ENCODE measurements at regions not wholly inside any gene's neighbourhood (a gene's known extent, or its start where the extent isn't known, plus 50 kb on each side); places are given as distances from the start of the nearest gene placed in this dataset.

DNA sequence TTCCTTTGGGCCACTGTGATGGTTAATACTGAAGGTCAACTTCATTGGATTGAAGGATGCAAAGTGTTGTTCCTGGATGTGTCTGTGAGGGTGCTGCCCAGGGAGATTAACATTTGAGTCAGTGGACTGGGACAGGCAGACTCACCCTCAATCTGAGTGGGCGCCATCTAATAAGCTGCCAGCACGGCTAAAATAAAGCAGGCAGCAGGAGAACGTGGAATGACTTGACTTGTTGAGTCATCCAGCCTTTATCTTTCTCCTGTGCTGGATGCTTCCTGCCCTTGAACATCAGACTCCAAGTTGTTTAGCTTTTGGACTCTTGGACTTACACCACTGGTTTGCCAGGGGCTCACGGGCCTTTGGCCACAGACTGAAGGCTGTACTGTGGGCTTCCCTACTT lies 1046.9 kb downstream of the TYW1 start:
- Histone ChIP-seq H3K4me1 (no peaks in the 10 kb centered on the region), H3K27me3 (no peaks in the 10 kb centered on the region), H3K4me3 (no peak overlapping the region), H3K27ac (no peak overlapping the region), H3K36me3 (no peaks in the 10 kb centered on the region), H3K9me3 (no peaks in the 10 kb centered on the region)
- TF ChIP-seq, protein P1, sequence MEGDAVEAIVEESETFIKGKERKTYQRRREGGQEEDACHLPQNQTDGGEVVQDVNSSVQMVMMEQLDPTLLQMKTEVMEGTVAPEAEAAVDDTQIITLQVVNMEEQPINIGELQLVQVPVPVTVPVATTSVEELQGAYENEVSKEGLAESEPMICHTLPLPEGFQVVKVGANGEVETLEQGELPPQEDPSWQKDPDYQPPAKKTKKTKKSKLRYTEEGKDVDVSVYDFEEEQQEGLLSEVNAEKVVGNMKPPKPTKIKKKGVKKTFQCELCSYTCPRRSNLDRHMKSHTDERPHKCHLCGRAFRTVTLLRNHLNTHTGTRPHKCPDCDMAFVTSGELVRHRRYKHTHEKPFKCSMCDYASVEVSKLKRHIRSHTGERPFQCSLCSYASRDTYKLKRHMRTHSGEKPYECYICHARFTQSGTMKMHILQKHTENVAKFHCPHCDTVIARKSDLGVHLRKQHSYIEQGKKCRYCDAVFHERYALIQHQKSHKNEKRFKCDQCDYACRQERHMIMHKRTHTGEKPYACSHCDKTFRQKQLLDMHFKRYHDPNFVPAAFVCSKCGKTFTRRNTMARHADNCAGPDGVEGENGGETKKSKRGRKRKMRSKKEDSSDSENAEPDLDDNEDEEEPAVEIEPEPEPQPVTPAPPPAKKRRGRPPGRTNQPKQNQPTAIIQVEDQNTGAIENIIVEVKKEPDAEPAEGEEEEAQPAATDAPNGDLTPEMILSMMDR (IDR thresholded peaks at IDR 0.05) = no peak
- no peak for TF ChIP-seq EP300 (IDR thresholded peaks at IDR 0.05)
- TF ChIP-seq POLR2AphosphoS5 (IDR thresholded peaks at IDR 0.05) = no peak
- no peak for TF ChIP-seq POLR2A (IDR thresholded peaks at IDR 0.05)
- no peak for ATAC-seq
- WGBS, 2 donors (ENCODE audit: low coverage in 1 of 2) = 77 to 92% methylated on average over 2 to 3 of the region's 4 CpGs

GRCh38 chr7:68050627-68051026 lies 1054.0 kb downstream of the TYW1 start:
- Histone ChIP-seq H3K9me3 (no peaks in the 10 kb centered on the region), H3K4me1 (no peaks in the 10 kb centered on the region), H3K4me3 (no peak overlapping the region), H3K27me3 (no peaks in the 10 kb centered on the region), H3K27ac (no peak overlapping the region), H3K36me3 (no peaks in the 10 kb centered on the region)
- no peak for ATAC-seq
- 92 to 95% methylated on average over 5 to 9 of the region's 9 CpGs for whole genome bisulfite sequencing, 2 donors (ENCODE audit: low coverage in 1 of 2)
- TF ChIP-seq, protein P1 (IDR thresholded peaks at IDR 0.05) = no peak
- no peak for TF ChIP-seq POLR2AphosphoS5 (IDR thresholded peaks at IDR 0.05)
- TF ChIP-seq EP300 (IDR thresholded peaks at IDR 0.05) = no peak
- no peak for TF ChIP-seq POLR2A (IDR thresholded peaks at IDR 0.05)

DNA sequence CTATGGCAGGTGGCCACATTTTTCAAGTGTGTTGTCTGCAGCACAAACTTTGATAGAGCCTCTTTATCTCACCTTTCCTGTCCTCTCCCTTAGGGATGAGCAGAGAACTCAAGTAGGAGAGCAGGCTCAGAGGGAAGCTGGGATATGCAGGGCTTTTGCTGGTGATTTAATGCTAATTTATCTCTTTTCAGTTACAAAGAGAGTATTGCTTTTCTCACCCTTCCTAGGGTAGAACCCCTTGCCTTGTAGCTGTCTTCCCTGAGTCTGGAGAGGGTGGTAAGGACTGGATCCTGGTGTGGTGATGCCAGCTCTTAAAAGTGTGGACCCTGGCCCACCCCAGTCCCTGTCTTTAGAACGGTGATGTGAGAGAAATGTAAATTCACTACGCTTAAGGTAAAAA lies 1061.4 kb downstream of the TYW1 start:
- 23 to 60% methylated on average over 2 of the region's 2 CpGs for WGBS, 2 donors (ENCODE audit: low coverage in 1 of 2)

DNA sequence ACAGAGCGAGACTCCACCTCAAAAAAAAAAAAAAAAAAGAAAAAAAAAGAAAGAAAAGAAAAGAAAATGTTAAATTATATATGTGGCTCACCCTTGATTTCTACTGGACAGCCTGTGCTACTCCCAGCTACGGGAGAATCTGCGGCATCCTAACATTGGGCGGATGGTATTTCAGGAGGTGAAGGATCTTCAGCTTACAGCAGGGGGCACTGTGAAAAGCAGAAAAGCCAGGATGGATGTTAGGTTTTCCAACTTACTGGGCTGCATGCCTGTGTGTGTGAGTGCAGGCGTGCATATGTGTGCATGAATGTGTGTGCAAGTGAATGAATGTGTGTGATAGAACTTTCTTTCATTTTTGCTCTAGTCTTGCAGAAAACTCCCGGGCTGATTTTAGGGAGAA lies 1066.5 kb downstream of the TYW1 start:
- H3K27ac ChIP-seq = no peak overlapping the region
- 84 to 85% methylated on average over 3 to 6 of the region's 6 CpGs for WGBS, 2 donors (ENCODE audit: low coverage in 1 of 2)
- ATAC-seq = no peak
- TF ChIP-seq, protein P1 (IDR thresholded peaks at IDR 0.05) = peak in 3 of 4 experiments; percentile 7 to 31 (median 14)
- TF ChIP-seq POLR2A (IDR thresholded peaks at IDR 0.05) = no peak
- H3K4me3 ChIP-seq = no peak overlapping the region
- no peaks in the 10 kb centered on the region for H3K9me3 ChIP-seq
- no peaks in the 10 kb centered on the region for H3K36me3 ChIP-seq
- H3K4me1 ChIP-seq = no peaks in the 10 kb centered on the region
- H3K27me3 ChIP-seq = peaks cover 4% of the 10 kb centered on the region

More for the DNA sequence above, 1061.4 kb downstream of the TYW1 start:
- Histone ChIP-seq H3K4me1 (no peaks in the 10 kb centered on the region), H3K9me3 (no peaks in the 10 kb centered on the region), H3K27me3 (no peaks in the 10 kb centered on the region), H3K4me3 (no peak overlapping the region), H3K27ac (no peak overlapping the region), H3K36me3 (no peaks in the 10 kb centered on the region)
- no peak for ATAC-seq
- TF ChIP-seq EP300 (IDR thresholded peaks at IDR 0.05) = no peak
- TF ChIP-seq, protein P1 (IDR thresholded peaks at IDR 0.05) = no peak

- WGBS, 2 donors (ENCODE audit: low coverage in 1 of 2) = 70 to 71% methylated on average over 3 to 4 of the region's 4 CpGs
- no peak for ATAC-seq
Observed at GRCh38 chr7:68065581-68065980, 1068.9 kb downstream of the TYW1 start.

More at GRCh38 chr7:68065581-68065980, 1068.9 kb downstream of the TYW1 start:
- H3K4me1 ChIP-seq = no peaks in the 10 kb centered on the region
- H3K27me3 ChIP-seq = peaks cover 5% of the 10 kb centered on the region
- H3K27ac ChIP-seq = no peak overlapping the region
- no peak overlapping the region for H3K4me3 ChIP-seq
- no peak for TF ChIP-seq POLR2AphosphoS5 (IDR thresholded peaks at IDR 0.05)
- TF ChIP-seq, protein P1 (IDR thresholded peaks at IDR 0.05) = no peak
- TF ChIP-seq POLR2A (IDR thresholded peaks at IDR 0.05) = no peak
- no peak for TF ChIP-seq EP300 (IDR thresholded peaks at IDR 0.05)
- H3K9me3 ChIP-seq = no peaks in the 10 kb centered on the region
- H3K36me3 ChIP-seq = no peaks in the 10 kb centered on the region

Data from gastroesophageal sphincter (tissue), 4 donors.